Kidney tubule cell (primary cell): ENCODE measurements at regions not wholly inside any gene's neighbourhood (a gene's known extent, or its start where the extent isn't known, plus 50 kb on each side); places are given as distances from the start of the nearest gene placed in this dataset.

ENCODE experiments used
- DNase-seq: peaks from one replicate; pipeline ENCODE4 v3.0.0-alpha.2; 2018; ENCODE audit warnings: low spot score

DNA sequence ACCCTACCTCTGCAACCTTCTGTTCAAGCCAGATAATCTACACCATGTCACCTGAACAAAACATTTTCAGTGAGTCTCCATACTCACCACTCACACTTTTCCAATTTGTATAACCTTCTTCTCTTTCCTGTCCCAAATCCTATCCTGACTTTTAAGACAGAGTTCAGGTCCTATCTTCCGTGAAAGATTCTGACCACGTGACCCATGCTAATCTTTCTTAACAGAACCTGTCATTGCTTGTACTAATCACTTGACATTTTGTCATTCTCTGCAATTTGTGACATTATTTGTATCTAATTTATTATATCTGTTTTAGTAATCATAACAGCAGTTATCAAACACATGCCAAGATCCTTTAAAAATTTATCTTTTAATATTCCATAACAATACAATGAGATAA, 132.5 kb upstream of the PRLR start:
- DNase-seq: no peak

DNA sequence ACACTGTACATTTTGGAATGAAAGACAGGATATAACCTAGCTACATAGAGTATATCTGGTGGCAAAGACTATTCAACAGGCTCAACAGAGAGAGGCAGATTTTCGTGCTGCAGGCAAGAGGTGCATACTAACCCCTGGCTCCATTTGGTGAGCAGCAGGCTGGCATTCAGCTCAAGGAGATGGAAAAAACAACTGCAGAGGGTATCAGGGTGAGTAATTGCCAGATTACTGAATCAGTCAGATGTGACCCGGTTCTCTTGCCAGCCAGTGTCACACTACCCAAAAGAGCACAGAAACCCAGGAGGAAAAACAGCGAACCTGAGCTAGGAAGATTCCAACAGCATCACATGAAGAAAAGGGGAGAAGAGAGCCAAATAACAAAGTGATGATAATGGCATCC, 130.4 kb upstream of the PRLR start:
- no peak for DNase-seq

DNA sequence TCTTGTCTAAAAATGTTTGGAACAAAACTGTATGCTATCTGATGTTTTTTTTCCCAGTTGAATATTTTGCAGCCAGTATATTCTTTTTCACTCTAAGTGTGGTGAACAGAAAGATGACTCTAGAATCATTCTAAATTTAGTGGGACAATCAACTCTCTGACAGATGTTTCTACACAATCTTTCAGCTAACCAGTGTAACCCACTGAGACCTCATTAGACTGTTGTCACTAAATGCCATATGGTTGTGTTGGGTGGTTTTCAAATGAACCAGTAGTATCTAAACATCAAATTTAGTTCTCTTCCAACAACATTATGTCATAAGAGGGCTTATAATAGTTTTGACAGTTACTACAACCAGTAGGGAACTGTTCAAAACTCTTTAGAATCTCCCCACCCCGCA, 129.6 kb upstream of the PRLR start:
- DNase-seq: no peak

DNA sequence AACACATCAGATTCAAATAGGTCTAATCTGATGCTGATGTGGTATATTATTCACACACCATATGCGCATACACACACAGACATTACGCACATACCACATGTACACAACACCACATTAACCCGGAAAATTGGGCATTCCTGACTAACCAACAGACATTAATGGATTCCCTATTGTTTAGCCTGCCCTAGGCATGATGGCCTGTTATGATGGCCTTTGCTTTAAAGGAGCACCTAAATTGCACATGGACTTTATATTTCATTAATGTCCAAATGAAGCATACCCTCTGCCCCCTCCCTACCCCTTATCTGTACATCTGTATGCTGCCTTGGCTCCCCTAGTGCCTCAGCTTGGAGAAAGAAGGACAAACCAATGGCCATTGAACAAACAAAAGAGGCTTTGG, 127.7 kb upstream of the PRLR start:
- DNase-seq: no peak

DNA sequence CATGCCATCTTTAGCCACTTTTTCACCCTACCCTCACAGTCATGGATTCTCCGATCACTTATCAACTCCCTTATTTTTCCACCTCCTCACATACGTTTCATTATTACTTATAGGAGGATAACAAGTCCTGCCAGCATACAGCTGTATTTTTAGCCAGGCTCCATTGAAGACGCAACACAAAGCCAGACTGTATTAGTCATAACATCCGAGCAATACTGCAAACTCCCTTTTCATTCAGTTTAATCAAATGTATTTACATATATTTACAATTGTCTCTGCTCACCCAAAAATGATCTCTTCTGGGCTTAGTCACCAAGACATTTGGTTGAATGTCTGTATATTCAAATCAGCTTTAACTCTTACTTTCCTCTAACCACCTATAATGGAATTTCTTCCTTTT, 126.4 kb upstream of the PRLR start:
- no peak for DNase-seq

DNA sequence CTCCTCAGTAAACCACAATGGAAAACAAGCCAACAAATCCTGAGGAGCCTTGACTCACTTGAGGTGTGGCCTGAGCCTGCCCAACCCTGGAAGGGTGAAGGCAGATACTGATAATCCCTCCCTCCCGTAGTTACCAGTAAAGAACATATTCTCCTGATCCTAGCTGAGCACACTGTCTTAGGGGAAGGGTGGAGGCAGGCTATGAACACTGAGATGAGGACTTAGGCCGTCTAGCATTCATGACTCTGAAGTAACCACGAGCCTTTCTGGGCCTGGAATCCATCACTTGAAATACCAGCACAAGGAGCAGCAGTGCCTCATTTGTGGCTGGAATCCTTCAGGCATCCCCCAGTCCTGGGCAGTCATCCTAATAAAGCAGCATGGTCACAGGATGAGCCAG, 124.5 kb upstream of the PRLR start:
- DNase-seq: peak; percentile 6

DNA sequence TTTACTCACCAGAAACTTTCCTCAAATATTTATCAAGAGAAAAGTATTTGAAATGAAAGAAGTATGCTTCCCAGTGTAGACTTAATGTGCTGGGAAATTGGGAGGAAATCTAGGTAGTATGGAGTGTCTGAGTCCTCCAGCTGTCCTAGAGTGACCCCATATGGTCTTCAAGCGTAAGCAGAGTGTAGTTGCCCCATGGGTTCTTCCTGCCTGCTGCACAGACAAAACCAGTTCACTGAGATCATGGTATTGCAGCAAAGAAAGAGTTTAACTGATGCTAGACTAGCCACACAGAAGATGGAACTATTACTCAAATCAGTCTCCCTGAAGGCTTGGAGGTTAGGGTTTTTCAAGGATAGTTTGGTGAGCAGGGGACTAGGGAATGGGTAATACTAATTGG, 114.9 kb upstream of the PRLR start:
- peak; percentile 21 for DNase-seq

DNA sequence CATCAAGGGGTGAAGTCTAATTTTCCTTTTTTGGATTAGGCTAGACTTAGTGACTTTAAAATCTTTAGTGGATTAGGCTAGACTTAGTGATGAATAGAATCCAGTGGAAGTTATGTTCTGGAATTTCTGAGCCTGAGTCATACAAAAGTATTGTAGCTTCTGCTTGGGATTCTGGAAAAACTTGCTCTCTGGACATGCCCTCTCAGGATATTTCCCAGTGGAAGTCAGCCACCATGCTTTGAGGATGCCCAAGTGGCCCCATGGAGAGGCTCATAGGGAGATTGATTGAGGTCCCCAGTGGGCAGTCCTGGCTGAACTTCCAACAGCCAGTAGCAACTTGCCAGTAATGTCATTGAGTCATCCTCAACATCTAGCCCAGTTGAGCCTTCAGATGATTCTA, 112.4 kb upstream of the PRLR start:
- no peak for DNase-seq

DNA sequence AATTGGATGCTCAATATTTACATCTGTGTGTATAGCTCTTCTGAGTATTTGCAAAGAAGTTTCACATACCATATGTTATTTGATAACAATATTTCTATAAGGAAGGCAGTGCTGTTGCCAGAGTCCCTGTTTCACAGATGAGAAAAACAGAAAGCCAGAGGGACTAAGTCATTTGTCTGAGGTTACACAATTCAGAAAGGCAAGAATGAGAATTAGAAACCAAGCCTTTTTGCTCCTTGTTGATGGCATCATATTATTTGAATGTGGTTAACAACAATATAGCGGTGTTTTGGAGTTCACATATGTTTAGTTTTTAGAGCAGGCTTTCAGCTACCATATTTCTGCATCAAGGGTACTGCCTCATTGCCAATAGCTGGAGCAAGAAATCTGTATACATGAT, 110.9 kb upstream of the PRLR start:
- DNase-seq: no peak

DNA sequence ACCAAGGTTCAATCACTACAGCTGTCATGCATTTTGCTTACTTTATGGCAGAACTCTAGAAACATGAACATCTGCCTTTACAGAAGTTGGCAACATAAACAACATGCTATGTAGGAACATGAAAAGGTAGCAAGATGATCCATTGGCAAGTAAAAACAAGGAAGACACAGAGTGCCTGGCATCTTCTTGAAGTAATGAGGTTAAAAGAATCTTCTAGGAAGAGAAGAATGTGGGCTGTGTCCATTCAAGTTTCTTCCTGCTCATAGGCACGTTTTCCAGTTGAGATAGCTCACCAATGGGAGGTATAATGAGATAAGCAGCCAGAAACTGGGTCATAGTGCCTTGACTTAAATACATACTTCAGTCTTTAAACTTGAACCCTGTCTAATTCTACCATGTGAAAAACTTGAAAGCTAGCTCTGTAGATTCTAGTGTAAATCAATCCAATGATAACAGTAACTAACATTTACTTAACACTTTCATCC, 109.4 kb upstream of the PRLR start:
- no peak for DNase-seq

DNA sequence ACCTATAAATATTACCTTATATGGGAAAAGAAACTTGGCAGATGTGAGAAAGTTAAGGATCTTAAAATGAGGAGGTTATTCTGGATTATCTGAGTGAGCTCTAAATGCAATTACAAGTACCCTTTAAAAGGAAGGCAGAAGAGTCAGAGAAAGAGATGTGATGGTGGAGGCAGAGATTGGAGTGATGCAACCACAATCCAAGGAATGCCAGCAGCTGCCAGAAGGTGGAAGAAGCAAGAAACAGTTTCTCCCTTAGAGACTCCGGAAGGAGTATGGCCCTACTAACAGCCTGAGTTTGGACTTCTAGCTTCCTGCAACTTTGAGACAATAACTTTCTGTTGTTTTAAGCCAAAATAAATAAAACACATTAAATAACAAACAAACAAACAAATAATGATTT, 108.7 kb upstream of the PRLR start:
- DNase-seq: no peak

DNA sequence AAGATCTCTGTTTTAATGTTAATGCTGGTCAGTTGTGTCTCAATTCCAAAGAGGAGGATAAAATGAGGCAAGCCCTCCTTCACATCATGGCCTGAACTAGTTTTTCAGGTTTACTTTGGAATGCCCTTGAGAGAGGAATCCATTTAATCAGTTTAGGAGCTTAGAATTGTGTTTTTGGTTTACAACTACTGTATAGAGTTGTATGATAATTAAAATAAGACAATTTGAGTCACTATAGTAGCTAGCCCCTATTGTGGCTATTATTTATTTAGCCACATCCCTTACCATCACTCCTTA, 107.8 kb upstream of the PRLR start:
- no peak for DNase-seq

DNA sequence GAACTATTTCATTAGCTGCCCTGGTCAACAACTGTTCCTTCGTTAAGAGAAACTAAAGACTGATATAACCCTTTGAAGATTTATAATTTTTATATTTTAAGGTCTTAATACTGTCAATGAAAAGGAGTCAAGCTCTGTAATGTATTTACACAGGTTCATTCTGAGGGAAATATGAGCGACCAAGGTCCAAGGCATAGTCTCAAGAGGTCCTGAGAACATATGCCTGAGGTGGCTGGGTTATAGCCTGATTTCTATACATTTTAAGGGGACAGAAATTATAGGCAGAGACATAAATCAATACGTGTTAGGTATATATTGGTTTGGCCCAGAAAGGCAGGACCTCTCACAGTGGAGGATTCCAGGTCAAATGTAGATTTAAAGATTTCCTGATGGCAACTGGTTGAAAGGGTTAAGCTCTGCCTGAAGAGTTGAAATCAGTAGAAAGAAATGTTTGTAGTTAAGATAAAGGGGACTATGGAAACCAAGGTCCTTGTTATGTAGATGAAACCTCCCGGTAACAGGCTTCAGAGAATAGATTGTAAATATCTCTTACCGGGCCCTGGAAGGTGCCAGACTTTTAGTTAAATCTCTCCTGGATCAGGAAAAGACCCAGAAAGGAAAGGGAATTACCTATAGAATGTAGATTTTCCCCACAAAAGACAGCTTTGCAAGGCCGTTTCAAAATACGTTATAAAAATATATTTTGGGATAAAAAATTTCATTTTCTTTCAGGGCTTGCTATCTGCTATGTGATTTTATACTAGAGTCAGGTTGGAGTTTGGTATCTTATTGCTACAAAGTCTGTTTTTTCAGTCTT, 107.3 kb upstream of the PRLR start:
- no peak for DNase-seq

DNA sequence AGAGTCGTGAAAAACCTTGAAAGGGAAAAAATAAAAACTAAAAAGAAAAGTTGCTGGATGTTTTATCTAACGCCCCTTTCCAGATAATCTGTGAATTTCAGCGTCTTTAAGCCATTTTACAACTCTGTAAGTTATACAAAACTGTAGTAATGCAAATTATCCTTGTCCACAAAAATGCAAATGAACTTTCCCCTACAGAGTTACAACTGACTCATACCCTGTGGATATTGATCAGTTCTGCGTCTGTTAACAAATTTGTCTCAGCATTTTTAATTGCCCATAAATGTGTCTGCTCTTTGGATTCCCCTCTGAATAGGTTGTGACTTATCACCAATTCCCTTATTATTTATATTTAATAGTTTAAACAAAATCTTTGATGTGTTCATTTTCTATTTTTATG, 105.9 kb upstream of the PRLR start:
- no peak for DNase-seq

DNA sequence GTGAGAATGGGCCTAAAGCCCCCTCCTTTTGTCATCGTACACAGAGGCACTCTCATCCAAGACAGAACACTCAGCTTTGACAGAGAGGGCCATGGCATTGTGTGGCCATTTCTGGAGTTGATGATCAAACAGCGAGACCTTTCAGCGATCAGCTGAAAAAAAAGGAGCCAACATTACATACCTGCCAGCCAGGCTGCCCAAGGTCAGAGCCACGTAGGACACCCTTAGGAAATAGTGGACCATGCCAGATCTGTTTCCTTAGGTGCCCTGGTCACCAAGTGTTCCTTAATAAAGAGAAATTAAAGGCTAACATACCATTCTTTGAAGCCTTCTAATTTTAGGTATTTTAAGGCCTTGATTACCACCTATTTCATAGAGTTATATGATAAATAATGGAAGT, 105.5 kb upstream of the PRLR start:
- DNase-seq: no peak

DNA sequence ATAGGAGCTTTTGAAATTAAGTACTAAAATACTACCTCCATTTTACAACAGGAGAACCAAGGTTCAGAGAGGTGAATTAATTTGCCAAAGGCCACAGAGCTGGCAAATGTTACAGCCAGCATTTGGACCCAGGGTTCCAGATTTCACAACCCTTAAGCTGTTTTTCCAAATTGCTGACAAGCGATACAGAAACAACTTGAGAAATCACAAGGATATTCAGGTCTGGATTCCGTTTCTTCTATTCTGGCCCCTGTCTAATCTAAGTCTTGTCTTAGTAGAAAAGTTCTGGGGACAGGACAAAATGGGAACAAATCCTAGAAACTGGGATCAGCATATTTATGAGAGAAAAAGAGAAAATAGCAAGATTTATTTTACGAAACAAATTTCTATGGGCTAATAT, 103.1 kb upstream of the PRLR start:
- DNase-seq: no peak

DNA sequence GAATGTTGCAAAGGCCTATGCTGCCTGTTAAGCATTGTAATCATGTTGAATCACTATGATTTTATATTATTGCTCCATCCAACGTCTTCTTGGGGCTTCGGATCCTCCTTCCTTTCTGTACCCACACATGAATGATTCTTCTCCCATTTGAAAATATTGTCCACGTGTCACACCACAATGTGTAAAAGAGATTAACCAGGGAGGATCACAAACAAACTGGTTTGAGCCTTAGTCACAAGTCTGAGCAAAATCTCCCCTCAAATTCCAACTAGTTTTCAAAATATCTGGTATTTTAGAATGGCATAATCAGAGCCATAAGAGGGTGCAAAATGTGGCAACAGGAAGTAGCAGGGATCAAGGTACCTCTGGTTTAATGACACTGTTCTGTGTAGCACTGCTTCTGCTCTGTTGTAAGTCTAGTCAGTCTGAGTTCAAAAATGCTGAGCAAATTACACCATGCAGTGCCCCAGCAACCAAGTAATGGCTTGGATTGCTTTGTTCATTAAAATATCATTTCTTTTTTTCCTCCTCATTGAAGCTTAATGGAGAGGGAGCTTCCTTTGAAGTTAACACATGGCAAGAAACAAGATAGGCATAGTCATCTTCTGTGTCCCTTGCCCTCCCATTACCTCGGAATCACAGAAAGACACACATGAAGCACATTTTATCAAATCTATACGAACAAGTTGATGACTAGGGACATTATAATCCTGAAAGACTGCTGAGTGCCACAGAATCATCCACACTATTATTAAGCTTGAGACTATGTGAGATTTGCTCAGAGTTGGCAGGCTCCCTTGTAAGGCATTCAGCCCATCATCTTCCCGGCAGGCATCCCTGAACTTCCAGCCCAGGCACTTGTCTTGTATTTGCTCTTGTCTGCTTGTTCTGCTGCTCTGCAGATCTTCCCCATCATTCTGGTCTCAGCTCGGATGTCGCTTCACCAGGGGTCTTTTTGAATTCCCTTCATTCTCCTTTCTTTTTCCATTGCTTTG, 102.0 kb upstream of the PRLR start:
- no peak for DNase-seq

DNA sequence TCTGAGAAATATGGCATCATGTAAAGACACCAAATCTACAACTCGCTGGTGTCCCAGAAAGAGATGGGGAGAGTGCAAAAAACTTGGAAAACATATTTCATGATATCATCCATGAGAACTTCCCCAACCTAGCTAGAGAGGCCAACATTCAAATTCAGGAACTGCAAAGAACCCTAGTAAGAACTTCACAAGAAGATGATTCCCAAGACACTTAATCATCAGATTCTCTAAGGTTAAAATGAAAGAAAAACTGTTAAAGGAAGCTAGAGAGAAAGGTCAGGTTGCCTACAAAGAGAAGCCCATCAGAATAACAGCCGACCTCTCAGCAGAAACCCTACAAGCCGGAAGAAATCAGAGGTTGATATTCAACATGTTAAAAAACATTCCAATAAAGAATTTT, 95.5 kb upstream of the PRLR start:
- DNase-seq: no peak

DNA sequence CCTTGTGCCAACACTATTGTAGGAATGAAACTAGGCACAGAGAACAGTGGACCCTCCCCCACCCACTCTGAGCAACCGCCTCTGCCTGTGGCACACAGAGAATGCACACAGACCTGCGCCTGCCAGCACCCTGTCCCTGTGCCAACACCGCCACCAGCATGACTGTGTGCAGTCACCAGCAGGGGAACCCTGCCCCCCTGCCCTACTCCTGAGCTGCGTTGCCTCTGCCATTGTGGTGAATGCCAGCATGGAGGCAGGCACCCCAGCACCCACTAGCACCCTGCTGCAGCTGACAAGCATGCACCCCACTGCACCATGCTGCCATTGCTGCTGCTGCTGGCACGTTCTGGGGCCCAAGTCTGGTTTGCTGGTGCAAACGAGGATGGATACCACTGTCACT, 94.4 kb upstream of the PRLR start:
- DNase-seq: no peak

DNA sequence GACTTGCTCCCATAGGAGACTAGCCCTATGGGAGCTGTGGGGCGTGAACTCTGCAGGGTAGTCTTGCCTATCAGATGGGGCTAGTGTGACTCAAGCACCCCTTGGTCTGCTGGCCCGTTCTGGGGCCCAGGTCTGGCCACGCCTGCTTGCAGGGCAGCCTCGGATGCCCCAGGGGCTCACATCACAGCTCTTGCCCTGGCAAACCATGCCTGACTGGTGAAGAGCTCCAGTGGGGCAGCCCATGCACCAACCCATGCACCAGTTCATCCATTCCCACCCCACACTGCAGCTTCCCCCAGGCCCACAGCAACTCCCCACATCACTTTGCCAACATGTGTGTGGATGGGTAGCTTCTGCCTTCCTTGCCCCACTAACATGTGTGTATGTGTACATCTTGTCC, 93.9 kb upstream of the PRLR start:
- no peak for DNase-seq

DNA sequence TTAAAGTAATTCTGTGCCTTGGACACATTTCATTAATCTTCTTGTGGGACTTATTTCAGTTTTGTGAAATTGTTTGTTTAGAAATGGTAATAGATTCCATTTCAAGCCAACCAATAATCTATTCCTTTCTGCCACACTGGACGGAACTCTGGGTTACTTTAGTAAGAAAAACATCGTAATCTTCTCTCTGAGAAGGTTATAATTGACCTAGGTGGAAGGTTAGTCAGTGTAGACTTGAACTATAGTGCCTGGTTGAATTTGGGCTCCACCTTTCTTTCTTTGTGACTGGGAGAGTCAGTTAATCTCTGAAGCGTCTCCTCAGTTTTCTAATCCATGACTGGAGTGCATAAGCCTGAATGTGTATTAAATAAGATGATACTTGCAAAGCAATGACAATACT, 89.7 kb upstream of the PRLR start:
- DNase-seq: no peak

DNA sequence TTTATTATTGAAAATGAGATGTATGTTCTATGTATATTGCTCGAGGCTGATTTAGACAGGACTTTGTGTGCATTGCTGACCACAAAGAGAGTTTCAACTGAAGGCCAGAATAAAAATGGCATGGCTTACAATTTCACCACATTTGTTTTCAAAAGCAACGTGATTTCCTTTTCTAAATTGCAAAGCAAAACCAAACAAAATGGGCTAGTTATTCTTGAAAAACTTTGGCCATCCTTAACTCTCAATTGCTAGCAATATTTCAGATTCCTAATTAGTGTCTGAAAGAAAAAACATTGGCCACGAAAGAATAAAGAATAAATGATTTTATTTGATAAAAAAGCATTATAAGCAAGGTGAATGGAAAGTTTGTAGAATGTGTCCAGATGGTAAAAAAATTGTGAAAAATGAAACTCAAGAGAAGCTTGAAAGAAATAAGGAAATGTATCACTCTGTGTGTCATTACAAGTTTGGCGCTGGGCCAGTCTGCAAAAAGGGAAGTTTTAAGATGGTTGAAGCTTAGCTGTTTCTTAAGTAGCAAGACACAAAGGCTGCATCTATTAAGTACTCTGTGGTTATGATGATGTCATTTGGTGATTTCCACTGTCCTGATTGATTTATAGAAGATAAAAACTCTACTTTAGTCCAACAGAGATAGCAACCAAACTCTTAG, 89.2 kb upstream of the PRLR start:
- peak; percentile 95 for DNase-seq

DNA sequence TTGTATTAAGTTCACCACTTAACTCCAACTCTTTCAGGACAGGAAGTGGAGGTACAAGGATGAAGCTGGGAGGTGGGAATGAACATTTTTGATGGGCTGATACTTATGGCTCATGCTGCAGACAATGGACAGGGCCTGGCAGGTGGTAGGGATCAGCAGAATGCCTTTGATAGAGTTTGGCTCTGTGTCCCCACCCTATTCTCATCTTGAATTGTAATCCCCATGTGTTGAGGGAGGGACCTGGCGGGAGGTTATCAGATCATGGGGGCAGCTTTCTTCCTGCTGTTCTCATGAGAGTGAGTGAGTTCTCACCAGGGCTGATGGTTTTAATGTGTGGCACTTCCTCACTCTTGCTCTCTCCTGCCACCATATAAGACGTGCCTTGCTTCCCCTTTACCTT, 87.3 kb upstream of the PRLR start:
- no peak for DNase-seq
